Ascending aorta (tissue), 2 donors: ENCODE measurements at regions not wholly inside any gene's neighbourhood (a gene's known extent, or its start where the extent isn't known, plus 50 kb on each side); places are given as distances from the start of the nearest gene placed in this dataset.

ENCODE experiments used
- DNase-seq, 2 donors: peaks; one replicate each; pipeline ENCODE4 v3.0.0-alpha.2; 2019; ENCODE audit warnings: low spot score in 2 of 2
- H3K27ac ChIP-seq, 2 donors: fragments of 200-600 bp; sonication (generic); one replicate each; pipeline ENCODE4 v1.5.1; 2016 to 2017; ENCODE audit warnings: mild to moderate bottlenecking in 1 of 2
- H3K27me3 ChIP-seq: fragments of 200-600 bp; sonication (generic); one replicate; pipeline ENCODE4 v1.5.1; 2017
- H3K36me3 ChIP-seq, 2 donors: fragments of 200-600 bp; sonication (generic); one replicate each; pipeline ENCODE4 v1.5.1; 2016
- H3K4me1 ChIP-seq, 2 donors: fragments of 200-600 bp; sonication (generic); one replicate each; pipeline ENCODE4 v1.5.1; 2016 to 2017; ENCODE audit warnings: mild to moderate bottlenecking in 1 of 2
- H3K4me3 ChIP-seq, 2 donors: fragments of 200-600 bp; sonication (generic); one replicate each; pipeline ENCODE4 v1.5.1; 2016 to 2017; ENCODE audit warnings: mild to moderate bottlenecking in 1 of 2
- H3K9me3 ChIP-seq, 2 donors: fragments of 200-600 bp; sonication (generic); one replicate each; pipeline ENCODE4 v1.5.1; 2016
- intact Hi-C: fragments of 100-400 bp; cut with DNase I; formaldehyde crosslinking; loops from one replicate; pipeline ENCODE4 v1.15.1; 2023
- TF ChIP-seq, protein P1 (sequence below), 3 experiments: fragments of 200-600 bp in 2 of 3; fragments of 450-650 bp in 1 of 3; sonication (generic) in 2 of 3; IDR thresholded peaks; one replicate each; pipeline ENCODE4 v1.5.1; 2016 to 2019; ENCODE audit warnings: antibody characterized with exemption in 3 of 3, mild to moderate bottlenecking in 1 of 3, moderate library complexity in 1 of 3

DNA sequence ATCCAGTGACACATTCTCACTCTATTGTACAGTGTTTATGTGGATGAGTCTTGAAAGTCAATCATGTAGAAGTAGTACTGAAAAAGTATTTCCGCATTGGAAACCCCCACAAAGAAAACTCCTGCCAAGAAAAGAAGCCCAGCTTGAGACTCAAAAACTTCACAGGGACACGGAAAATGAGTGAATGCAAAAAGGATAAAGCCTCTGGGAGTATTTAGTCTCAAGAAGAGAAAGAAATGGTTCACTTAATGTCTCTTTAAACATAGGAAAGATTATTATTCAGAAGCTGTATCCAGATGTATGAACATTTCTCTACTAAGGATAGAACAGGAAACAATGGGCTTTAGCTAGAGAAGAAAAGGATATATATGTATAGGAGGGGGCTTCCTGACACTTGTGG is 304.5 kb downstream of the BARHL2 start:
- DNase-seq, result no peak
- Histone ChIP-seq H3K4me3 (no peak overlapping the region), H3K4me1 (no peaks in the 10 kb centered on the region), H3K36me3 (no peaks in the 10 kb centered on the region), H3K27me3 (no peaks in the 10 kb centered on the region), H3K27ac (no peak overlapping the region), H3K9me3 (peaks cover 0 to 10% of the 10 kb centered on the region in 2 donors)
- TF ChIP-seq, protein P1, sequence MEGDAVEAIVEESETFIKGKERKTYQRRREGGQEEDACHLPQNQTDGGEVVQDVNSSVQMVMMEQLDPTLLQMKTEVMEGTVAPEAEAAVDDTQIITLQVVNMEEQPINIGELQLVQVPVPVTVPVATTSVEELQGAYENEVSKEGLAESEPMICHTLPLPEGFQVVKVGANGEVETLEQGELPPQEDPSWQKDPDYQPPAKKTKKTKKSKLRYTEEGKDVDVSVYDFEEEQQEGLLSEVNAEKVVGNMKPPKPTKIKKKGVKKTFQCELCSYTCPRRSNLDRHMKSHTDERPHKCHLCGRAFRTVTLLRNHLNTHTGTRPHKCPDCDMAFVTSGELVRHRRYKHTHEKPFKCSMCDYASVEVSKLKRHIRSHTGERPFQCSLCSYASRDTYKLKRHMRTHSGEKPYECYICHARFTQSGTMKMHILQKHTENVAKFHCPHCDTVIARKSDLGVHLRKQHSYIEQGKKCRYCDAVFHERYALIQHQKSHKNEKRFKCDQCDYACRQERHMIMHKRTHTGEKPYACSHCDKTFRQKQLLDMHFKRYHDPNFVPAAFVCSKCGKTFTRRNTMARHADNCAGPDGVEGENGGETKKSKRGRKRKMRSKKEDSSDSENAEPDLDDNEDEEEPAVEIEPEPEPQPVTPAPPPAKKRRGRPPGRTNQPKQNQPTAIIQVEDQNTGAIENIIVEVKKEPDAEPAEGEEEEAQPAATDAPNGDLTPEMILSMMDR (IDR thresholded peaks at IDR 0.05), result no peak
- intact Hi-C loops, result no loop called here

- Histone ChIP-seq H3K27ac (no peak overlapping the region), H3K9me3 (peaks cover 0 to 6% of the 10 kb centered on the region in 2 donors), H3K27me3 (no peaks in the 10 kb centered on the region), H3K4me1 (no peaks in the 10 kb centered on the region), H3K4me3 (no peak overlapping the region), H3K36me3 (no peaks in the 10 kb centered on the region)
- no peak for DNase-seq
- TF ChIP-seq, protein P1 (IDR thresholded peaks at IDR 0.05), result no peak
- intact Hi-C loops, result no loop called here
Observed at GRCh38 chr1:90411185-90411584, 305.9 kb downstream of the BARHL2 start.

DNA sequence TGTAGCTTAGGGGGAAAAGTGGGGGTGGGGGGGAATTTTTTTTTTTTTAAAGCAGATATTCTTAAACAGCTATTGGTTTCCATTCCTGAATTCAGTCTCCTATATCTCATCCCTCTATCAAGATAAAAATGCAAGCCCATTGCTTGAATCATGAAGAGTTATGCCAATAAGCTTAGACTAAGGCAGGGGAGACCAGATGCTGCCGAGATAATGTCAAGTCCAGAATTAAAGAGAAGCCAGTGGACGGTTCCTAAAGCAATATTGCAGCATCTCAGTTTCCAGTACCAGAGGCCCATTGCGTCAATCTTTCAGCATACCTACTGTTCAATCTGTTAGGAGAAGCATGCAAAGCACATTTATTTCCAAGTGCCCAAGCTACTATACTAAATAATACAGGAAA is 309.4 kb downstream of the BARHL2 start:
- no peak for DNase-seq
- no peak overlapping the region for H3K4me3 ChIP-seq
- no peak overlapping the region for H3K27ac ChIP-seq
- no peaks in the 10 kb centered on the region for H3K4me1 ChIP-seq
- no peaks in the 10 kb centered on the region for H3K36me3 ChIP-seq
- TF ChIP-seq, protein P1 (IDR thresholded peaks at IDR 0.05), result no peak
- H3K27me3 ChIP-seq, result no peaks in the 10 kb centered on the region
- intact Hi-C loops, result no loop called here
- H3K9me3 ChIP-seq, result no peaks in the 10 kb centered on the region

- no peak overlapping the region for H3K27ac ChIP-seq
- no peaks in the 10 kb centered on the region for H3K9me3 ChIP-seq
- intact Hi-C loops, result no loop called here
- TF ChIP-seq, protein P1 (IDR thresholded peaks at IDR 0.05), result no peak
- no peak overlapping the region for H3K4me3 ChIP-seq
- no peaks in the 10 kb centered on the region for H3K4me1 ChIP-seq
- no peaks in the 10 kb centered on the region for H3K36me3 ChIP-seq
- no peak for DNase-seq
- H3K27me3 ChIP-seq, result no peaks in the 10 kb centered on the region
Observed at GRCh38 chr1:90405726-90406125, 311.4 kb downstream of the BARHL2 start.

DNA sequence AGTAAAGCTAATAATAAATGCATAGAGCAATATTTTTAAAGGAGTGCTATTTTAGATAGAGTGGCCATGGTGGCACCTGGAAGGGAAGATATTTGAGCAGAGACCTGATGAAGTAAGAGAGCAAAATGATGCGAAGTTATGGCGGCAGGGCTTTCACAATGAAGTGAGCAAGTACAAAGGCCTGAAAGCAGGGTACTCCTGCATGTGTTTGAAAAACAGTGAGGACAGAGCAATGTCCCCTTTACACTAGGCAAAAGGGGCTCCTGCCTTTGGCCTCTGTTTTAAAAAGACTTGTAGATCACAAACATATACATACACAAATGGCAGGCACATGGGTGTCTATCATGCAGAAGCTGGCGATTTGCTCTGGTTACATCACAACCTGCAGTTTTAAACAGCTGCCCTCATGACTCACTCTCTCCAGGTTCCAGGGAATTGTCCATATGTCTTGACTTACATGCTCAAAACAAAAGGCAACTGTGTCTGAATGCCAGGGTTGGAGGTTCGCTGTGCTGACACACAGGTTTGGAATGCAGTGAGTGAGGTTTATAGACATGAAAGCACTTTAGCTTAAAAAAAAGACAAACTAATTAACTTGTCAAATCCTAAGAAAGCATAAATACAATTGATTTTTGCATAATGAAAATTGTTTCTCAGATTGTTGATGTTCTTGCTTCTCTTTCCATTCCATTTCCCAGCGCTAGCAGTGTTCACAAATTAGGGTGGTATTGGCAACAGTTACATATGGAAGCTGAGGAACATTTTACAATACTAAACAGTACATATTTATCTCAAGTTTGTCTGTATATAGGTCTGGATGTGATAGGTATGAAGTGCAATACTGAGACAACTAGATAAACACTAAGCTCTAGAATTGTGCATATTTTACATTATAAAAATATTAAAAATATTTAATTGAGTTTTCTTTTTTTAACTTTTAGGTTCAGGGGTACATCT is 313.9 kb downstream of the BARHL2 start:
- no peaks in the 10 kb centered on the region for H3K4me1 ChIP-seq
- no peak overlapping the region for H3K4me3 ChIP-seq
- H3K27ac ChIP-seq, result no peak overlapping the region
- no peak for DNase-seq
- H3K27me3 ChIP-seq, result no peaks in the 10 kb centered on the region
- no peaks in the 10 kb centered on the region for H3K9me3 ChIP-seq
- no peaks in the 10 kb centered on the region for H3K36me3 ChIP-seq
- intact Hi-C loops, result no loop called here
- TF ChIP-seq, protein P1 (IDR thresholded peaks at IDR 0.05), result no peak
